OCI-LY7 (cell line): ENCODE measurements at regions not wholly inside any gene's neighbourhood (a gene's known extent, or its start where the extent isn't known, plus 50 kb on each side); places are given as distances from the start of the nearest gene placed in this dataset.

Experiments used
- CTCF ChIP-seq: fragments of 200-600 bp; sonication (generic); conservative IDR thresholded peaks from 2 replicates; pipeline ENCODE4 v1.5.1; 2014; ENCODE audit warnings: mild to moderate bottlenecking, antibody characterized with exemption, low read length, moderate library complexity, mixed read lengths
- EZH2phosphoT487 ChIP-seq: fragments of 200-600 bp; sonication (generic); IDR thresholded peaks from 2 replicates; pipeline ENCODE4 v1.6.1; 2018; ENCODE audit warnings: low read depth, borderline replicate concordance, mild to moderate bottlenecking, mixed run types, antibody characterized with exemption, low read length, moderate library complexity, mixed read lengths

GRCh38 chr16:35295856-35296255 is 1836.4 kb downstream of the TP53TG3F start:
- no peak for TF ChIP-seq CTCF
- TF ChIP-seq EZH2phosphoT487: no peak
